ENCODE measurements at regions not wholly inside any gene's neighbourhood (a gene's known extent, or its start where the extent isn't known, plus 50 kb on each side); places are given as distances from the start of the nearest gene placed in this dataset.

GRCh38 chr21:29477347-29477746 is 178.6 kb downstream of the BACH1 start (continued):
- TF ChIP-seq CUX1 (IDR thresholded peaks at IDR 0.05; ENCODE audit: insufficient replicate concordance, low read depth, low read length) (no peak), SIX5 (IDR thresholded peaks at IDR 0.05; ENCODE audit: low read depth, low read length, severe bottlenecking) (no peak), ZNF274 (IDR thresholded peaks at IDR 0.05; ENCODE audit: insufficient read depth, insufficient read length) (no peak), RAD21 (IDR thresholded peaks at IDR 0.05; ENCODE audit: insufficient read depth, low read depth, low read length) (no peak), JUND (IDR thresholded peaks at IDR 0.05; ENCODE audit: low read depth, low read length) (no peak), YBX1 (IDR thresholded peaks at IDR 0.05) (no peak), ZNF687 (IDR thresholded peaks at IDR 0.05) (no peak), RCOR1 (conservative IDR thresholded peaks at IDR 0.05; ENCODE audit: low read depth, low read length) (no peak), POLR2AphosphoS2 (IDR thresholded peaks at IDR 0.05; ENCODE audit: low read depth, low read length) (no peak), ASH2L (IDR thresholded peaks at IDR 0.05; ENCODE audit: borderline replicate concordance, low read depth) (no peak), CBX5 (IDR thresholded peaks at IDR 0.05; ENCODE audit: low read depth) (no peak)
